HuH-7 (cell line): ENCODE measurements at regions not wholly inside any gene's neighbourhood (a gene's known extent, or its start where the extent isn't known, plus 50 kb on each side); places are given as distances from the start of the nearest gene placed in this dataset.
"Not testable (repeated sequence)": the region's sequence is repeated elsewhere in the genome, so short reads cannot be mapped to it uniquely, and the experiment has no call there.

Experiments
- DNase-seq: peaks from one replicate; pipeline ENCODE4 v3.0.0; 2011; ENCODE audit warnings: low spot score

DNA sequence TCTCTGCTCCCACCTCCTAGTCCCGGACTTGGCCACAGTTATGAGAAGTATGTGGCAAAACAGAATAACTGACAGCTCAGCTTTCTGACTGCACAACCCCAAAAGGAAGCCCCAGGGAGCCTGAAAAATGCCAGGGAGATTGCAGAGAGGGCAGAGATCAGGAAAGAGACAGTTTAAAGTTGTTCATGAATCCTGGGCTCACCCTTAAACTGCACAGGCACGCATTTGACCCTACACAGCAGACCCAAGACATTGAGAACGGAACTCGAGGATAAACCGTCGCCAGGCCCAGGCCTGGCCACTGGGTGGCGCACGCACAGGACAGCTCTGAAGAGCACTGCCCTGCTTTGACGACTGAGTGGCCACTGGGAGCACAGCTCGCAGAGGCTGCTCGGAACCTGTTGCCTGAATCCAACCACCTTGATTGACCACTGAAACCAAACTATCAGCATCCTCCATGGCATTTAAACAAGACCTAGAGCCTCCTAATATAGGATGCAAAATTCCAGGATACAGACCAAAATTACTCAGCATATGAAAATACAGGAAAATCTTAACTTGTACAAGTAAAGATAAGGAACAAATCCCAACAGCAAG, 114.0 kb downstream of the C16orf95 start:
- DNase-seq: peak; percentile 97

DNA sequence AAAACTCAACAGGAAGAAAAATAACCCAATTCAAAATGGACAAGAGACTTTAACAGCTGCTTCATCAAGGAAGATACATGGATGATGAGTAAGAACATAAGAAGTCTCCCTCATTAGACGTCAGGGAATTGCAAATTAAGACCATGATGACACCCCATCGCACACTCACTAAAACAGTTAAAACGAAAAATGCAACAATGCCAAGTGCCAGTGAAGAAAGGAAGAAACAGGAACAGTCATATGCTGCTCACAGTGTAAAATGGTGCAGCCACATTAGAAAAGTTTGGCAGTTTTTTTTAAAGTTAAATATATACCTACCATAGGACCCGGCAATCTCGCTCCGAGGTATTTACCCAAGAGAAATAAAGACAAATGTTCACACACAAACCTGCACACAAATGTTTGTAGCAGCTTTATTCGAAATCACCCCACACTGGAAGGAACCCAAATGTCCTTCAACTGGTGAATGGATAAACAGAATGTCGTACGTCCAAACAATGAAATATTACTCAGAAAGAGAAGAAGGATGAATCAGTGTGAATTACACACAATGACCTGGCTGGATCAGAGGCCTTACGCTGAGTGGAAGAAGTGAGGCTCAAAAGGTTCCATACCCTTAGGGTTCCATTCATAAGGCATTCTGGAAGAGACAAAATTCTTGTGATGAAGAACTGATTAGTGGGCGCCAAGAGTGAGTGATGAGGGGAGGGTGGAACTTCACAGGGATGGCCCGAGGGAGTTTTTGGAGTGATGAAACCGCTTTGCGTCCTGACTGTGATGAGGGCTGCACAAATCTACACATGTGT, 110.3 kb downstream of the C16orf95 start:
- no peak for DNase-seq

GRCh38 chr16:87207509-87207908, 109.7 kb downstream of the C16orf95 start:
- DNase-seq: no peak

- no peak for DNase-seq
Observed at GRCh38 chr16:87207965-87208364, 109.2 kb downstream of the C16orf95 start.

DNA sequence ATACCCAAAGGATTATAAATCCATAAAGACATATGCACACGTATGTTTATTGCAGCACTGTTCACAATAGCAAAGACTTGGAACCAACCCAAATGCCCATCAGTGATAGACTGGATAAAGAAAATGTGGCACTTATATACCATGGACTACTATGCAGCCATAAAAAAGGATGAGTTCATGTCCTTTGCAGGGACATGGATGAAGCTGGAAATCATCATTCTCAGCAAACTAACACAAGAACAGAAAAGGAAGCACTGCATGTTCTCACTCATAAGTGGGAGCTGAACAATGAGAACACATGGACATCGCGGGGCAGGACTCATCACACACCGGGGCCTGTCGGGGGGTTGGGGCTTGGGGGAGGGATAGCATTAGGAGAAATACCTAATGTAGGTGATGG, 108.2 kb downstream of the C16orf95 start:
- not testable (repeated sequence) for DNase-seq

GRCh38 chr16:87209808-87210512, 107.2 kb downstream of the C16orf95 start:
- no peak for DNase-seq

DNA sequence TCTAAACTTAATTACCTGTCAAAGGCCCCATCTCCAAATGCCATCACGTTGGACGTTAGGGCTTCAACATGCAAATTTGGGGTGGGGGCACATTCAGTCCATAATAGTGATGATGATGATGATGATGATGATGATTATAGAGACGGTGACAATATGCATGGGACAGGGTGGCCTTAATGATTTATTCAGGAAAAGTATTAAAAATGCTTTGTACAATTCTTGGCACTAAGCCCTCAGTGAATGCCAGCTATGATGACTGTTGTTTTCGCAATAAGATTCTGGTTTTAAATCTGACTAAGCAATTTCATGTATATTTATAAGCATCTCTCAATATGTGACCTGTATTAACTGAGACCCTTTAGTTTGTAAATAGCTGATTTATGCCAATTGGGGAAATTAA, 106.3 kb downstream of the C16orf95 start:
- no peak for DNase-seq

GRCh38 chr16:87212026-87212425, 105.2 kb downstream of the C16orf95 start:
- DNase-seq: no peak

GRCh38 chr16:87213536-87213935, 103.7 kb downstream of the C16orf95 start:
- DNase-seq: no peak

DNA sequence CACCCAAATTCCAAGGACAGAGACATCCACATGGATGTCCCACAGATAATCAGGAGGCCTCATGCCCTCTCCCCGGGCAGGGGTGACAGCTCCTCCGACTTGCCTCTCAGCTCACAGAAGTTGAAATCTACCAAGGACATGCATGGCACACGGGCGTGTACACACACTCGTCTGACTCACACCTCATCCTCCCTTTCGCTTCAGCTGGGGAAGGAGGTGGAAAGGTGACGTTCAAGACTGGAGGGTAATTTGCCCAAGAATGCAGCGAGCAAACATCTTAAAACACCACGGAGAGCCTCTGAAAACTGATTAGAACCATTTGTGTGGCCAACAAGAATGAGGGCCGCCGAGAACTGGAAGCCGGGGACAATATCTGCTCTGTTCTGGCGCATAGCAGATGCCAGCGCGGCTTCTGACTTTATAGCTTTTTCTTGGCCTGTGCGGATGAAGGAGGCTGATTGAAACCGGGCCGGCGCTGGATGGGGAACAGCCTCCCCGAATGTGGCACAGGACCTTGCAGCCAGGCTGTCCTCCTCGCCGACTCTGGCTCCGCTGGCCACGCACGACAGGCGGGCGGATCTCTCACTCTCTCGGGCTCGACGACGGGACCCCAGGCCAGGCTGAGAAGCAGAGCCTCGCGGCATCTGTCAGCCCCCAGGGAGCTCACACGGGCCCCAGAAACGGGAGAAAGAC, 100.9 kb downstream of the C16orf95 start:
- no peak for DNase-seq

DNA sequence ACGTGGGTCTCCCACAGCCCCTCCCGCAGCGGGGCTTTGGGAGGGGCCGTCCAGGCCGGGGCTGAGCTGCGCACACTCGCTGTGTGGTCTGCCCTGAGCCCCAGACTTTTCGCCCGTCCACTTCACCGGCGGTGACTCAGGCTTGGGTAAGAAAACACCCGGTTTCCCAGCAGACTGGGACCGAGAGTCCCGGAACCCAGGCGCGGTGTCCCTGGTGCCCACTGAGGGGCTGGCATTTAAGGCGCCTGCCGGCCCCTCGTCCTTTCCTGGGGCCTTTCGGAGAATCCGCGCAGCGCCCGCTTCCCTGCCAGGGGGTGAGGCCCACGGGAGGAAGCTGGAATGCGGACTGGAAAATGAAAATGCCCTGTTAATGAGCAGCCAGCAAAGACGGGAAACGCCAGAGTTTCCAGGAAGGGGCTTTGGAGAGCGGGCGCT, 100.3 kb downstream of the C16orf95 start:
- no peak for DNase-seq

- not testable (repeated sequence) for DNase-seq
Observed at GRCh38 chr16:87217802-87218201, 99.4 kb downstream of the C16orf95 start.

DNA sequence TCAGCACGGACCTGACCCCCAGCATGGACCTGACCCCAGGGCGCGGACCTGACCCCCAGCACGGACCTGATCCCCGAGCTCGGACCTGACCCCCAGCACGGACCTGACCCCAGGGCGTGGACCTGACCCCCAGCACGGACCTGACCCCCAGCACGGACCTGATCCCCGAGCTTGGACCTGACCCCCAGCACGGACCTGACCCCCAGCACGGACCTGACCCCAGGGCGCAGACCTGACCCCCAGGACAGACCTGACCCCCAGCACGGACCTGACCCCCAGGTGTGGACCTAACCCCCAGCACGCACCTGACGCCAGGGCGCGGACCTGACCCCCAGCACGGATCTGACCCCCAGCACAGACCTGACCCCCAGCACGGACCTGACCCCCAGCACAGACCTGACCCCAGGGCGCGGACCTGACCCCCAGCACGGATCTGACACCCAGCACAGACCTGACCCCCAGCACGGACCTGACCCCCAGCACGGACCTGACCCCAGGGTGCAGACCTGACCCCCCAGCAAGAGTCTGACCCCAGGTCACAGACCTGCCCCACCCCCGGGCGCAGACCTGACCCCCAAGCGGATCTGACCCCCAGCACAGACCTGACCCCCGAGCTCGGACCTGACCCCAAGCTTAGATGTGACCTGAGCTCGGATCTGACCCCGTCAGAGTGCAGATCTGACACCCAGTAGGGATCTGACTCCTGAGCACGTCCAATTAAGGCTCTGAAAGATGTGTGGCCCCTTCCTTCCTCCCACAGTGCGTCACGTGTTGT, 98.7 kb downstream of the C16orf95 start:
- DNase-seq: no peak

GRCh38 chr16:87219287-87219909, 97.8 kb downstream of the C16orf95 start:
- no peak for DNase-seq

DNA sequence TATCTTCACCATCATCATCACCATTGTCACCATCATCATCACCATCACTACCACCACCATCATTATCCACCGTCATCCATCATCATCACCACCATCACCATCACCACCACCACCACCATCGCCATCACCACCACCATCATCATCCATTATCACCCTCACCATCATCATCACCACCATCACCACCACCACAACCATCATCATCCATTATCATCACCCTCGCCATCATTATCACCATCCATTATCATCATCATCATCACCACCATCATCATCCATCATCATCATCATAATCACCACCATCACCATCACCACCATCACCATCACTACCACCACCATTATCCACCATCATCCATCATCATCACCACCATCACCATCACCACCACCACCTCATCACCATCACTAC, 95.6 kb downstream of the C16orf95 start:
- DNase-seq: no peak

DNA sequence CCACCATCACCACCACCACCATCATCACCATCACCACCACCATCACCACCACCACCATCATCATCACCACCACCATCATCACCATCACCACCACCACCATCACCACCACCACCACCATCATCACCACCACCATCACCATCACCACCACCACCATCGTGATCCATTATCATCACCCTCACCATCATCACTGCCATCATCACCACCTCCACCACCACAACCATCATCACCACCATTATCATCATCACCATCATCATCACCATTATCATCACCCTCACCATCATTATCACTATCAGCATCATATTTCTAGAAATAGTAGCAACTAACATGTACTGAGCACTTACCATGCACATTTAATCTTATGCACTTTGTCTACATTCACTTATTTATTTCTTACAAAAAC, 94.9 kb downstream of the C16orf95 start:
- no peak for DNase-seq

- no peak for DNase-seq
Observed at GRCh38 chr16:87223656-87224248, 93.4 kb downstream of the C16orf95 start.

DNA sequence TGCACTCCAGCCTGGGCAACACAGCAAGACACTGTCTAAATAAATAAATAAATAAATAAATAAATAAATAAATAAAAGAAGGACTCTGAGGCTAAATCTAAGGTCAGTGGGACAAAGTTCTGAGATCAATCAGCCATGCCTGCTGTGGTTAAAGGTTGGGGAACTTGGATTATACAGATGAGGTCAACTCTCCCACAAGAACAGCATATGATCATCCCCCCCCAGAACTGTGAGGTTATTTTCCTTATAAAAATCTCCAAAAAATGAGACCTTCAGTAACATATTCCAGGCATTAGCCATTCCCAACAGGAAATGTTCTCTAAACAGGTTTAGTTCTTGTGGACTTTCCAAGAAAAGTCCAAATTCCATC, 90.3 kb downstream of the C16orf95 start:
- DNase-seq: no peak

GRCh38 chr16:87227296-87227951, 89.8 kb downstream of the C16orf95 start:
- DNase-seq: no peak

DNA sequence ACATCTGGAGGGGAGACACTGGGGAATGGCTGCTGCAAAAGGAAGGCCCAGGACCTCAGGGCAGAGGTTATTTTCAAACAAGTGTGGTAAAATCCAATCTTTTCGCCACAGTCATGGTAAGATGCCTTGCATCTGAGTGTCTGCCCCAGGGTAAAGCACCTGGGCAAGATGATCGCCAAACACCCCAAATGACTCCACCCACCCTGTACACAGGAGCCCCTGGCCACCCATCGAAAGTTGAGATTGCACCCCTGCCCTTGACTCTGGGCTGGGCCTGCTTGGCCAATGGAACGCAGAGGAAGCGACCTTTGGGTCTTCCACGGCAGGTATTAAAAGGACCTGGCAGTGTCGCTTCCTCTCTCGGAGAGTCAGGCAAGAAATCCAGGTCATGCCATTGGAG, 88.8 kb downstream of the C16orf95 start:
- DNase-seq: no peak
